OCI-LY7 (cell line): ENCODE measurements at regions not wholly inside any gene's neighbourhood (a gene's known extent, or its start where the extent isn't known, plus 50 kb on each side); places are given as distances from the start of the nearest gene placed in this dataset.

Source experiments
- BruUV-seq: library from RNA; stranded (reverse); fragments of 400-500 nt; replicated peaks from 2 replicates; lab custom pipeline; 2021; lab: Mats Ljungman, UMichigan
- CTCF ChIA-PET: fragments of 300-600 bp; sonication (Branson Sonifier 250); formaldehyde crosslinking; loops from one replicate; lab custom pipeline; 2022; ENCODE audit warnings: antibody characterized with exemption; ENCODE audit not compliant: unreplicated experiment; lab: Charles Lee
- POLR2A ChIA-PET: fragments of 300-600 bp; sonication (Branson Sonifier 250); formaldehyde crosslinking; loops from one replicate; lab custom pipeline; 2022; ENCODE audit warnings: antibody characterized with exemption; lab: Charles Lee
- DNase-seq: peaks from one replicate; pipeline ENCODE4 v3.0.0-alpha.2; 2015; ENCODE audit warnings: low spot score
- H2AFZ ChIP-seq: fragments of 200-600 bp; sonication (generic), shearing (Covaris generic); 2 replicates; pipeline ENCODE4 v1.6.1; 2014; ENCODE audit warnings: mild to moderate bottlenecking, antibody characterized with exemption, low read length, moderate library complexity
- H3K27ac ChIP-seq: fragments of 200-600 bp; sonication (generic); 2 replicates; pipeline ENCODE4 v1.5.1; 2014; ENCODE audit warnings: mixed run types, low read depth, mild to moderate bottlenecking, moderate library complexity, low read length, inconsistent platforms; ENCODE audit not compliant: poor library complexity, severe bottlenecking
- H3K36me3 ChIP-seq: fragments of 200-600 bp; sonication (generic); 2 replicates; pipeline ENCODE4 v1.6.1; 2014; ENCODE audit warnings: mild to moderate bottlenecking, antibody characterized with exemption, low read length, moderate library complexity, mixed read lengths; ENCODE audit not compliant: insufficient read depth
- H3K4me1 ChIP-seq: fragments of 200-600 bp; sonication (generic); 2 replicates; pipeline ENCODE4 v1.5.1; 2014; ENCODE audit warnings: mild to moderate bottlenecking, low read length; ENCODE audit not compliant: insufficient read depth, poor library complexity, severe bottlenecking
- H3K4me2 ChIP-seq: fragments of 200-600 bp; sonication (generic); 2 replicates; pipeline ENCODE4 v1.6.1; 2014; ENCODE audit warnings: mild to moderate bottlenecking, low read length
- H3K4me3 ChIP-seq: fragments of 200-600 bp; sonication (generic); 2 replicates; pipeline ENCODE4 v1.5.1; 2014; ENCODE audit warnings: mild to moderate bottlenecking, low read depth, low read length; ENCODE audit not compliant: poor library complexity, severe bottlenecking
- H3K79me2 ChIP-seq: fragments of 200-600 bp; sonication (generic); 2 replicates; pipeline ENCODE4 v1.6.1; 2016; ENCODE audit warnings: low read depth, mild to moderate bottlenecking, low read length, moderate library complexity, mixed read lengths; ENCODE audit not compliant: insufficient read depth
- H3K9me2 ChIP-seq: fragments of 200-600 bp; sonication (generic); 2 replicates; pipeline ENCODE4 v1.6.1; 2016; ENCODE audit warnings: mild to moderate bottlenecking, low read length, mixed read lengths; ENCODE audit not compliant: insufficient read depth
- H3K9me3 ChIP-seq: fragments of 200-600 bp; sonication (generic); 2 replicates; pipeline ENCODE4 v1.6.1; 2014; ENCODE audit warnings: mild to moderate bottlenecking, mixed run types, low read length, mixed read lengths
- H4K20me1 ChIP-seq: fragments of 200-600 bp; sonication (generic); 2 replicates; pipeline ENCODE4 v1.6.1; 2014; ENCODE audit warnings: mild to moderate bottlenecking, antibody characterized with exemption, low read length, moderate library complexity, mixed read lengths; ENCODE audit not compliant: insufficient read depth
- CTCF ChIP-seq: fragments of 200-600 bp; sonication (generic); conservative IDR thresholded peaks from 2 replicates; pipeline ENCODE4 v1.5.1; 2014; ENCODE audit warnings: mild to moderate bottlenecking, antibody characterized with exemption, low read length, moderate library complexity, mixed read lengths
- EZH2phosphoT487 ChIP-seq: fragments of 200-600 bp; sonication (generic); IDR thresholded peaks from 2 replicates; pipeline ENCODE4 v1.6.1; 2018; ENCODE audit warnings: low read depth, borderline replicate concordance, mild to moderate bottlenecking, mixed run types, antibody characterized with exemption, low read length, moderate library complexity, mixed read lengths
- intact Hi-C: fragments of 100-400 bp; cut with micrococcal nuclease; formaldehyde crosslinking; loops from one replicate; pipeline ENCODE4 v1.10.0; 2022; ENCODE audit not compliant: unreplicated experiment

DNA sequence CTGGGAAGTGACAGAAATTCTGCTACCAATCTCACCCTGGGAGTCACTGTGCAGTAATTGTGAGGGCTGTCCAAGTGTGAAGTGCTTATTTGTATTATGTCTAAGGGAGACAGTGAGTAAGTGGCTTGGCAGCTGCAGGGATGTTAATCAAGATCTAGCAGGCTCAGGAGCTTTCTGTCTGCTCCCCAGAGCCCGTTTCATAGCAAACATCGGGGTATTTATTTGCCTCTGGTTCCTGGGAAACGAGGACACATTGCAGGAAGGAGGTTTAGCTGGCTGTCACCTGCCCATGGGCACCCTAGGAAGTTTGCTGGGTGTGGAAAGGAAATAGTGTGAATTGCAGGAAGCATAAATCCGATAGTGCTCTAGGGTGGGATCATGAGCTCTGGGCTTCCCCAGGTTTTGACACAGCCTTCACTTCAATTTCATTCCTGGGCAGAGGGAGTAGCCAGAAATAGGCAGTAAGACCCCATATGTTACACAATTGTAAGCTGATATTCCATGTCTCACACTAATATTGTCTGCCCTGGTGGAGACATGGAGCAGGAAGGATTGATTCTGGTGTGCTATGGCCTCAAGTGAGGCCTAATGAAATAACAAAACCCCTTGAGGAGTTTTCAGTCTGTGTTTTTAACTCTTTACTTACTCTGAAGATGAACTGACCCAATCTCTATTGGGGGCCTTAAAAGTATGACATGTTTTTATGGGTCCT lies 74.1 kb upstream of the MITF start:
- no peak for DNase-seq
- no peaks in the 10 kb centered on the region for H3K9me3 ChIP-seq
- no peaks in the 10 kb centered on the region for H3K4me1 ChIP-seq
- no peaks in the 10 kb centered on the region for H3K79me2 ChIP-seq
- ChIA-PET POLR2A (interaction anchor here (0.5 kb wide), 1 partner anchor 11 kb away, joined by 4 read pairs; no protein-coding TSS in a partner anchor), CTCF (no interaction called here)
- no TSS peak for BruUV-seq
- H2AFZ ChIP-seq: no peak overlapping the region
- no peaks in the 10 kb centered on the region for H4K20me1 ChIP-seq
- no peak overlapping the region for H3K4me3 ChIP-seq
- no peak overlapping the region for H3K27ac ChIP-seq
- no peak for TF ChIP-seq CTCF
- TF ChIP-seq EZH2phosphoT487: no peak
- no peaks in the 10 kb centered on the region for H3K36me3 ChIP-seq
- H3K9me2 ChIP-seq: no peaks in the 10 kb centered on the region
- H3K4me2 ChIP-seq: no peak overlapping the region
- intact Hi-C loops: no loop called here

- no peaks in the 10 kb centered on the region for H3K36me3 ChIP-seq
- ChIA-PET POLR2A (no interaction called here), CTCF (no interaction called here)
- H3K9me3 ChIP-seq: no peaks in the 10 kb centered on the region
- no peak overlapping the region for H3K27ac ChIP-seq
- DNase-seq: no peak
- no peak for TF ChIP-seq CTCF
- TF ChIP-seq EZH2phosphoT487: no peak
- H3K79me2 ChIP-seq: no peaks in the 10 kb centered on the region
- intact Hi-C loops: no loop called here
- no peaks in the 10 kb centered on the region for H3K4me1 ChIP-seq
- no peak overlapping the region for H3K4me3 ChIP-seq
- H2AFZ ChIP-seq: no peak overlapping the region
- H3K4me2 ChIP-seq: no peak overlapping the region
- H3K9me2 ChIP-seq: no peaks in the 10 kb centered on the region
- no TSS peak for BruUV-seq
- H4K20me1 ChIP-seq: no peaks in the 10 kb centered on the region
Measured at GRCh38 chr3:69660631-69661030, 78.6 kb upstream of the MITF start.

- Histone ChIP-seq H3K9me2 (no peaks in the 10 kb centered on the region), H3K4me1 (no peaks in the 10 kb centered on the region), H3K4me3 (no peak overlapping the region), H2AFZ (no peak overlapping the region), H4K20me1 (no peaks in the 10 kb centered on the region), H3K9me3 (no peaks in the 10 kb centered on the region), H3K79me2 (no peaks in the 10 kb centered on the region), H3K4me2 (no peak overlapping the region), H3K36me3 (no peaks in the 10 kb centered on the region), H3K27ac (no peak overlapping the region)
- intact Hi-C loops: no loop called here
- TF ChIP-seq EZH2phosphoT487: no peak
- TF ChIP-seq CTCF: no peak
- DNase-seq: no peak
- ChIA-PET POLR2A (no interaction called here), CTCF (no interaction called here)
- BruUV-seq: no TSS peak
Measured at GRCh38 chr3:69659180-69659910, 79.9 kb upstream of the MITF start.
